Gastroesophageal sphincter (tissue), 3 donors: ENCODE measurements at regions not wholly inside any gene's neighbourhood (a gene's known extent, or its start where the extent isn't known, plus 50 kb on each side); places are given as distances from the start of the nearest gene placed in this dataset.

ENCODE experiments used
- POLR2A ChIP-seq, 2 donors: fragments of 450-650 bp; IDR thresholded peaks; one replicate each; pipeline ENCODE4 v1.6.1; 2017; ENCODE audit warnings: antibody characterized with exemption in 2 of 2, mild to moderate bottlenecking in 2 of 2, moderate library complexity in 1 of 2
- TF ChIP-seq, protein P1 (sequence below), 4 experiments: fragments of 200-600 bp in 2 of 4; fragments of 450-650 bp in 2 of 4; sonication (generic) in 1 of 4; IDR thresholded peaks; one replicate each; pipeline ENCODE4 v1.5.1; 2017 to 2019; ENCODE audit warnings: antibody characterized with exemption in 4 of 4, mild to moderate bottlenecking in 2 of 4, moderate library complexity in 2 of 4

DNA sequence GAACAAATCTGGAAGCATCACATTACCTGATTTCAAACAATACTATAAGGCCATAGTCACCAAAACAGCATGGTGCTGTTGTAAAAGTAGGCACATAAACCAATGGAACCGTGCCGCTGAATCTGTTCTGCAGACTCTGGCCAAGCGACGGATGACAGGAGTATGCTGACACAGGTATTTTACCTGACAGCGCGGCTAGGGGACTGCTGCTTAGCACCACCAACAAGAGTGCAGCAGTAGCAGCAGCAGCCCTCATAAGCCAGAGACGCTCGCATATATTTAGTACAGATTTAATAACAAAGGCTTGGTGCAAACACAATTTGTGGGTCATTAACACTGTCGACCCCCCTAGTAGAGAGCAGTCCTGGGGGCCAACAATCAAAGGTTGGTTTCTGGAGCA is 677.6 kb upstream of the LMO3 start:
- TF ChIP-seq, protein P1, sequence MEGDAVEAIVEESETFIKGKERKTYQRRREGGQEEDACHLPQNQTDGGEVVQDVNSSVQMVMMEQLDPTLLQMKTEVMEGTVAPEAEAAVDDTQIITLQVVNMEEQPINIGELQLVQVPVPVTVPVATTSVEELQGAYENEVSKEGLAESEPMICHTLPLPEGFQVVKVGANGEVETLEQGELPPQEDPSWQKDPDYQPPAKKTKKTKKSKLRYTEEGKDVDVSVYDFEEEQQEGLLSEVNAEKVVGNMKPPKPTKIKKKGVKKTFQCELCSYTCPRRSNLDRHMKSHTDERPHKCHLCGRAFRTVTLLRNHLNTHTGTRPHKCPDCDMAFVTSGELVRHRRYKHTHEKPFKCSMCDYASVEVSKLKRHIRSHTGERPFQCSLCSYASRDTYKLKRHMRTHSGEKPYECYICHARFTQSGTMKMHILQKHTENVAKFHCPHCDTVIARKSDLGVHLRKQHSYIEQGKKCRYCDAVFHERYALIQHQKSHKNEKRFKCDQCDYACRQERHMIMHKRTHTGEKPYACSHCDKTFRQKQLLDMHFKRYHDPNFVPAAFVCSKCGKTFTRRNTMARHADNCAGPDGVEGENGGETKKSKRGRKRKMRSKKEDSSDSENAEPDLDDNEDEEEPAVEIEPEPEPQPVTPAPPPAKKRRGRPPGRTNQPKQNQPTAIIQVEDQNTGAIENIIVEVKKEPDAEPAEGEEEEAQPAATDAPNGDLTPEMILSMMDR (IDR thresholded peaks at IDR 0.05) = no peak
- TF ChIP-seq POLR2A (IDR thresholded peaks at IDR 0.05) = no peak
